HUES64 (cell line): ENCODE measurements at regions not wholly inside any gene's neighbourhood (a gene's known extent, or its start where the extent isn't known, plus 50 kb on each side); places are given as distances from the start of the nearest gene placed in this dataset.

Experiments
- H3K27ac ChIP-seq: 2 replicates; pipeline ENCODE4 v1.7.0; 2013; ENCODE audit warnings: low read depth, low read length, inconsistent platforms
- H3K27me3 ChIP-seq: 2 replicates; pipeline ENCODE4 v1.6.1; 2013; ENCODE audit warnings: mild to moderate bottlenecking, low read length; ENCODE audit not compliant: insufficient read depth
- H3K36me3 ChIP-seq: 2 replicates; pipeline ENCODE4 v1.6.1; 2013; ENCODE audit warnings: mild to moderate bottlenecking, low read length; ENCODE audit not compliant: insufficient read depth
- H3K4me1 ChIP-seq: 2 replicates; pipeline ENCODE4 v1.6.1; 2013; ENCODE audit warnings: mild to moderate bottlenecking, low read length, moderate library complexity; ENCODE audit not compliant: insufficient read depth
- H3K4me3 ChIP-seq: 2 replicates; pipeline ENCODE4 v1.5.1; 2013; ENCODE audit warnings: mild to moderate bottlenecking, low read length, moderate library complexity
- H3K9ac ChIP-seq: 2 replicates; pipeline ENCODE4 v1.6.1; 2013; ENCODE audit warnings: mild to moderate bottlenecking, low read depth, low read length
- H3K9me3 ChIP-seq: 2 replicates; pipeline ENCODE4 v1.6.1; 2013; ENCODE audit warnings: low read depth, low read length; ENCODE audit not compliant: insufficient read depth
- WGBS: fragments of 150-250, 120-280 bp; methylation state at CpG from one replicate; pipeline ENCODE4 v1.1.7; 2013; ENCODE audit warnings: missing lambda C conversion rate; 5-methylcytosine and 5-hydroxymethylcytosine counted together

- H3K9ac ChIP-seq: no peak overlapping the region
- 91% methylated on average over 4 of the region's 4 CpGs for WGBS
- H3K9me3 ChIP-seq: no peaks in the 10 kb centered on the region
- H3K27ac ChIP-seq: no peak overlapping the region
- H3K27me3 ChIP-seq: no peaks in the 10 kb centered on the region
- no peaks in the 10 kb centered on the region for H3K36me3 ChIP-seq
- peaks cover 18% of the 10 kb centered on the region for H3K4me1 ChIP-seq
- no peak overlapping the region for H3K4me3 ChIP-seq
These were observed 612.6 kb downstream of the DACH1 start for GRCh38 chr13:71254384-71254783.

- no peak overlapping the region for H3K9ac ChIP-seq
- peaks cover 18% of the 10 kb centered on the region for H3K4me1 ChIP-seq
- H3K4me3 ChIP-seq: no peak overlapping the region
- 79% methylated on average over 3 of the region's 4 CpGs for WGBS
- no peaks in the 10 kb centered on the region for H3K27me3 ChIP-seq
- no peak overlapping the region for H3K27ac ChIP-seq
- no peaks in the 10 kb centered on the region for H3K9me3 ChIP-seq
- H3K36me3 ChIP-seq: no peaks in the 10 kb centered on the region
These were observed 614.8 kb downstream of the DACH1 start for GRCh38 chr13:71252184-71252704.

GRCh38 chr13:71251292-71251951 is 615.6 kb downstream of the DACH1 start:
- no peak overlapping the region for H3K9ac ChIP-seq
- no peaks in the 10 kb centered on the region for H3K9me3 ChIP-seq
- no peaks in the 10 kb centered on the region for H3K27me3 ChIP-seq
- H3K27ac ChIP-seq: no peak overlapping the region
- H3K4me3 ChIP-seq: no peak overlapping the region
- peaks cover 18% of the 10 kb centered on the region for H3K4me1 ChIP-seq
- no peaks in the 10 kb centered on the region for H3K36me3 ChIP-seq
- 92% methylated on average over 4 of the region's 4 CpGs for WGBS

GRCh38 chr13:71249011-71249410 is 618.0 kb downstream of the DACH1 start:
- Histone ChIP-seq H3K9me3 (no peaks in the 10 kb centered on the region), H3K4me1 (peaks cover 18% of the 10 kb centered on the region), H3K27me3 (no peaks in the 10 kb centered on the region), H3K36me3 (no peaks in the 10 kb centered on the region), H3K27ac (no peak overlapping the region), H3K4me3 (no peak overlapping the region), H3K9ac (no peak overlapping the region)
- WGBS: 77% methylated on average over 1 of the region's 1 CpG

- Histone ChIP-seq H3K4me3 (no peak overlapping the region), H3K9ac (no peak overlapping the region), H3K36me3 (no peaks in the 10 kb centered on the region), H3K27ac (no peak overlapping the region), H3K27me3 (no peaks in the 10 kb centered on the region), H3K9me3 (no peaks in the 10 kb centered on the region), H3K4me1 (peaks cover 6% of the 10 kb centered on the region; the same call in 1 of the 2 replicates)
- 98% methylated on average over 3 of the region's 3 CpGs for WGBS
These were observed 622.8 kb downstream of the DACH1 start for GRCh38 chr13:71244161-71244560.

GRCh38 chr13:71242201-71242600 is 624.8 kb downstream of the DACH1 start:
- Histone ChIP-seq H3K36me3 (no peaks in the 10 kb centered on the region), H3K4me1 (peaks cover 6% of the 10 kb centered on the region; the same call in 1 of the 2 replicates), H3K27me3 (no peaks in the 10 kb centered on the region), H3K9ac (no peak overlapping the region), H3K27ac (no peak overlapping the region), H3K9me3 (no peaks in the 10 kb centered on the region), H3K4me3 (no peak overlapping the region)
- 81% methylated on average over 4 of the region's 4 CpGs for WGBS

DNA sequence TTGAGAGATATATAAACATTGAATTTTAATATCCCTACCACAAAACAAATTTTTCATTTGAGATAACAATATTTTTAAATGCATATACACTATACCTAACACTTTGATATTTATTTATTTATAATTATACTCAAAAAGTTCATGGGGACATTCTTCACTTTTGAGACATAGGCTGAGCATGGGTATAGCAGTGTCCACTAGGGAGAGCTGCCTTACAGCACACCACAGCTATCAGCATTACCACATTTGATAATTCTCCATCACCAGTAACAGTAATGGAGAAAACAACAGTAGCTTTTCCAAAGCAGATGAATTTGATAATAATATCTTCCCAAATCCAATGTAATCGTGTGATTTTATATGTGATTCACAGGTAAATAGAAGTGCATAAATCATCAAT is 626.1 kb downstream of the DACH1 start:
- WGBS: no CpG with 5 or more reads among the region's 1 CpG
- Histone ChIP-seq H3K27ac (no peak overlapping the region), H3K4me3 (no peak overlapping the region), H3K4me1 (peaks cover 6% of the 10 kb centered on the region; the same call in 1 of the 2 replicates), H3K36me3 (no peaks in the 10 kb centered on the region), H3K9me3 (no peaks in the 10 kb centered on the region), H3K27me3 (no peaks in the 10 kb centered on the region), H3K9ac (no peak overlapping the region)

DNA sequence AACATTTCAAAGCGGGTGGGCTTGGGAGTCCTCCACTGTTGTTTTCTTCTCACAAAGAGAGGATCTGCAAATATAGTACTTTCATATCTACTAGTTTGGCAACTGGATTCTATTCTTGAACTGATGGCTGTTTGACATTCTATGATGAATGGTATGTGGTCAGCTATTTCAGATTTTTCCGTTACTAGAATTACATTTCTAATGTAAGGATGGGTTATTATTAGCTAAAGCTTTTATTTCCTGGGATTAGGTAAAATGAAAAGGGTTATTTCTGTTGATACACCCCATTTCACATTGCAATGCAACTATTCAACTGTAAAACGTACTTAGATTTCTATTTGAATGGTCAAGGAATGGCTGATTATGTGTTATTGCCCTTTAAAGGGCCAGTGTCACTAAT is 629.7 kb downstream of the DACH1 start:
- Histone ChIP-seq H3K9ac (no peak overlapping the region), H3K27ac (no peak overlapping the region), H3K36me3 (no peaks in the 10 kb centered on the region), H3K4me1 (peaks cover 3% of the 10 kb centered on the region; the same call in 1 of the 2 replicates), H3K4me3 (no peak overlapping the region), H3K27me3 (no peaks in the 10 kb centered on the region), H3K9me3 (no peaks in the 10 kb centered on the region)
- WGBS: 94% methylated on average over 2 of the region's 3 CpGs

DNA sequence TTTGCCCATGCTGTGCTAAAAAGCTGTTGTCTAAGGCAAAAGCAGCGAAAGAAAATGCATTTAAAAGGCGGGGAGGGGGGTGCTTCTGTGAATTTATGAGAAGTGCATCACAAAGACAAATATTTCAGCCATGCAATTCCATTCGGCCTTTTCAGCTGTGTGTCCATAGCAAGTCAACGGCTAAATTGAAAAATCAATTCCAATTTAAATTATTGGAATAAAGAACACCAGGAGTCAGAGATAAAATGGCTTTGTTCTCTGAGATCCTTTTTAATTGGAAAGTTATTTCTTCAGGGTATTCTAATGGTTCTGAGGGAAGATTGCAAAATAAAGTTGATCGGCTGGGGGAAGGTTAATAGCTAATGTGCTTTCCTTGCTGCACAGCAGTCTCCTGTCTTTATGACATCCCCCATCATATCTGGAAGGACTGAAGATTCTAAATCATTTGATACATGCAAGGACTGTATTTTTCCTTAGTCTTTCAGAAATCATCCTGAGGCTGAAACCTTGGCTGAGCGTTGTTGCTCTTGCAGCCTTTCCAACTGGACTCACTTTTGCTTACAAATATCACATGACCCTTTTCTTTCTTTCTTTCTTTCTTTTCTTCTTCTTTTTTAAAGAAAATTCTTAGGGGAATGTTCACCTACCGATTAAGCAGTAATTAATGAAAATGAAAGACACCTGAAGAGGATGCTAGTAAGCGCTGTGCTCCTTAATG is 647.1 kb downstream of the DACH1 start:
- no peak overlapping the region for H3K9ac ChIP-seq
- no peaks in the 10 kb centered on the region for H3K27me3 ChIP-seq
- no peak overlapping the region for H3K27ac ChIP-seq
- H3K4me3 ChIP-seq: no peak overlapping the region
- H3K36me3 ChIP-seq: no peaks in the 10 kb centered on the region
- no peaks in the 10 kb centered on the region for H3K9me3 ChIP-seq
- peaks cover 7% of the 10 kb centered on the region for H3K4me1 ChIP-seq
- 74% methylated on average over 8 of the region's 8 CpGs for WGBS

DNA sequence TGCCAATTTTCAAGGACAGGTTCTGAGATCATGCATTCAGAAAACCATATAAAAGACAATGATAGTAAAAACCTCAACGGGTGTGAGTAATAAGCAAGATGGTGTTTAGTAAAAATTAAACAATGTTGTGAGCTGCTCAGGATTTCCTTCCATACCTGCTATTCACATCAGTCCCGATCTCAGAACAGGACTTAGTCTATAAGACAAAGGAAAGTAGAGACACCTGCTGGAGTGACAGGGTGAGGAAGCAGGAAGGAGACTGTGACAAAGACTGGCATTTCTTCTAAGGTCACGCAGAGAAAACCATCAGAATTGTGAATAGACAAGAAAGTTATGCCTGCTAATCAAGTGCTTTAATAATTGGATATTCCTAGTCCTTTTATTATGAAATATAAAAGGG is 648.0 kb downstream of the DACH1 start:
- no peaks in the 10 kb centered on the region for H3K27me3 ChIP-seq
- 52% methylated on average over 2 of the region's 3 CpGs for WGBS
- H3K4me1 ChIP-seq: peaks cover 7% of the 10 kb centered on the region
- H3K9me3 ChIP-seq: no peaks in the 10 kb centered on the region
- no peak overlapping the region for H3K27ac ChIP-seq
- H3K4me3 ChIP-seq: no peak overlapping the region
- no peak overlapping the region for H3K9ac ChIP-seq
- no peaks in the 10 kb centered on the region for H3K36me3 ChIP-seq

DNA sequence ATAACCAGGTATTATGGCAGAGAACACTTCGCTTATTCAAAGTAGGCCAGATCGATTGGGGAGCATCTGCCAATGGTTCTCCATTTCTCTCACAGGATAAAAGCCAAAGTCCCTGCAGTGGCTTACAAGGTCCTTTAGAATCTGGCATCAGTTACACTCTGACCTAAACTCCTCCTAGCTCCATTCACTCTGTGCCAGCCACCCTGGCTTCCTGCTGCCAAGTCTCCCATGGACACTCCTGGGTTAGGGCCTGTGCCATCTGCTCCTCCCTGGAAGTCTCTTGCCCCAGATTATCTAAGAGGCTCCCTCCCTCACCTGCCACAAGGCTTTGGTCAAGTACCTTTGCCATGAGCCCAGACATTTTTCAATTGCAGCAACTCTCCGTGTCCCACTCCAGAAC is 649.2 kb downstream of the DACH1 start:
- H3K9ac ChIP-seq: no peak overlapping the region
- H3K4me3 ChIP-seq: no peak overlapping the region
- no peaks in the 10 kb centered on the region for H3K9me3 ChIP-seq
- H3K36me3 ChIP-seq: no peaks in the 10 kb centered on the region
- peaks cover 7% of the 10 kb centered on the region for H3K4me1 ChIP-seq
- WGBS: 96% methylated on average over 3 of the region's 3 CpGs
- H3K27ac ChIP-seq: no peak overlapping the region
- no peaks in the 10 kb centered on the region for H3K27me3 ChIP-seq
